ENCODE measurements at regions not wholly inside any gene's neighbourhood (a gene's known extent, or its start where the extent isn't known, plus 50 kb on each side); places are given as distances from the start of the nearest gene placed in this dataset.

- TF ChIP-seq EZH2phosphoT487 (IDR thresholded peaks at IDR 0.05; ENCODE audit: insufficient read depth, low read depth) (no peak), EZH2 (IDR thresholded peaks at IDR 0.05; ENCODE audit: insufficient read depth, poor library complexity, severe bottlenecking) (no peak)
Measured at GRCh38 chr14:83419420-83419819, 1885.8 kb upstream of the SEL1L start.
